ENCODE measurements at regions not wholly inside any gene's neighbourhood (a gene's known extent, or its start where the extent isn't known, plus 50 kb on each side); places are given as distances from the start of the nearest gene placed in this dataset.

DNA sequence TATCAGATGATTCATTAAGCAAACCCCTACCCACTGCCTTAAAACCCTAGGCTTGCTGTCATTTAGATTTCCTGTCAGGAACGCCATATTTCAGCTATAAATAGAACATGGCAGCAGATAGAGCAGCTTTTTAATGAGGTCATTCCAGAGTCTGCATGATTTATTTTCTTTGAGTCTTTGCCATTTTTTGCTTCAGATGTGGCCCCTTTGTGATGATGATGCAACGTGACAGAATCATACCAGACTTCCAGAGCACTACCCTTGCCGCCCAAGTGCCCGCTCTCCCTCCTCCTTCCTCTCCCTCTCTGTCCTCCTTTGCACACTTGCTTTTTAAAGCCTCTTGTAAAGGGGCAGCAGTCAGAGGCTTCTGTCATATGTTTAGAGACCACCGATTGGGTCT is 55.5 kb upstream of the TRIM67 start:
- TF ChIP-seq, protein P1, sequence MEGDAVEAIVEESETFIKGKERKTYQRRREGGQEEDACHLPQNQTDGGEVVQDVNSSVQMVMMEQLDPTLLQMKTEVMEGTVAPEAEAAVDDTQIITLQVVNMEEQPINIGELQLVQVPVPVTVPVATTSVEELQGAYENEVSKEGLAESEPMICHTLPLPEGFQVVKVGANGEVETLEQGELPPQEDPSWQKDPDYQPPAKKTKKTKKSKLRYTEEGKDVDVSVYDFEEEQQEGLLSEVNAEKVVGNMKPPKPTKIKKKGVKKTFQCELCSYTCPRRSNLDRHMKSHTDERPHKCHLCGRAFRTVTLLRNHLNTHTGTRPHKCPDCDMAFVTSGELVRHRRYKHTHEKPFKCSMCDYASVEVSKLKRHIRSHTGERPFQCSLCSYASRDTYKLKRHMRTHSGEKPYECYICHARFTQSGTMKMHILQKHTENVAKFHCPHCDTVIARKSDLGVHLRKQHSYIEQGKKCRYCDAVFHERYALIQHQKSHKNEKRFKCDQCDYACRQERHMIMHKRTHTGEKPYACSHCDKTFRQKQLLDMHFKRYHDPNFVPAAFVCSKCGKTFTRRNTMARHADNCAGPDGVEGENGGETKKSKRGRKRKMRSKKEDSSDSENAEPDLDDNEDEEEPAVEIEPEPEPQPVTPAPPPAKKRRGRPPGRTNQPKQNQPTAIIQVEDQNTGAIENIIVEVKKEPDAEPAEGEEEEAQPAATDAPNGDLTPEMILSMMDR (IDR thresholded peaks at IDR 0.05; ENCODE audit: poor library complexity) = no peak
- TF ChIP-seq EZH2 (IDR thresholded peaks at IDR 0.05; ENCODE audit: borderline replicate concordance) = no peak
- TF ChIP-seq EZH2phosphoT487 (IDR thresholded peaks at IDR 0.05; ENCODE audit: low read depth, severe bottlenecking, unreplicated experiment) = no peak
